SK-MEL-5 (cell line): ENCODE measurements at regions not wholly inside any gene's neighbourhood (a gene's known extent, or its start where the extent isn't known, plus 50 kb on each side); places are given as distances from the start of the nearest gene placed in this dataset.

Experiments used
- DNase-seq: peaks from one replicate; pipeline ENCODE4 v3.0.0-alpha.2; 2016; ENCODE audit warnings: low read depth, low spot score
- in situ Hi-C: cut with HindIII; loops from 2 replicates; pipeline ENCODE4 v1.10.0; 2016; ENCODE audit warnings: low sequenced_read_pairs, high pct_unique_total_duplicates, low pct_unique_long_range_greater_than_20kb

DNA sequence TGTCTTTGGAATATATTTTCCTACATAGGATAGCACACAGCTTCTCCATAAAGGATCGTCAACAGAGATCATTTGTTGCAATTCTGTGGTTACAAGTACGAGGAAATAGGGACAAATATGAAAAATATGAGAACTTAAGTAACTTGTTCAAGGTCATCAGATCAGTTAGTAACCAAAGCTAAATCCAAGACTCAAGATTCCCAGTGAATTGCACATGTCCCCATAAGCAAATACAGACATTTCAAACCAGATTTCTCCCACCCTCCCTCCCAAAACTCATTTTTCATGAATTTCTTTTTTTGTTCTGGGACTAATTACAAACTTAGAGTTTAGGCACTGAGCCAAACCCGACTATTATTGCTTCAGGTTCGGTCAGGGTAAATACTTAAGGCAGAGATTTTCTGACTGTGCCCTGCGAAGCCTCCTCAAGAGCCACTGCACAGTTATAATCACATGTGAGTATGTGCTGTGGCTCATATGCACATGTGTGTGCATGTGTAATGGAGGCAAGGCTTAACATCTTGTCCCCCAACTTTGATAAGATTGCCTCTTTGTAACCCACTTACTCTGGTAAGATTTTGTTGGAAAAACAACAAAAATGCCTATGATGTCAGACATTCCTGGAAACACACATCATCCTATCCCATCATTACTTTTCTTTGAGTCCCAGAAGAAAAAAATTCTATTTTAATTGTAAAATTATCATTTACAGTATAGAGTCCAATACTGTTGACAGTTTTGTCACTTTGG, 216.2 kb downstream of the CD83 start:
- DNase-seq, result no peak
- in situ Hi-C loops, result no loop called here

DNA sequence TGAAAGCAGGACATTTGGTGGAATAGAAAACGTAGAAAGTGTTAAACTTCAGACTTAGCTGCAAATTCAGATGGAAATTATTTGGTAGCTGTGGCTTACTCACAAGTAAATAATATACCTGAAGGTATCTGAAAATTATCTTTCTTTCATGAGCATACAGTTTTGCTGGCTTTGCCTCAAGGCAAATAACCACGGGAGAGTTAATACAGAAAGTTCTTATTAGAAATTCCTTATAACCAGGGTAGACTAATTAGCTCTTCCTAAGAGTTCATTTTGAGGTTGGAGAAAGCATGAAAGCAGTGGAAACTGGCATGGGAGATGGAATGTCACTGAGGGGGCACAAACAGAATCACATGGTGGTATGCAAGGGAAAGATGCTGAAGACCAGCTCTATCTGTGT, 217.5 kb downstream of the CD83 start:
- DNase-seq, result no peak
- in situ Hi-C loops, result no loop called here

DNA sequence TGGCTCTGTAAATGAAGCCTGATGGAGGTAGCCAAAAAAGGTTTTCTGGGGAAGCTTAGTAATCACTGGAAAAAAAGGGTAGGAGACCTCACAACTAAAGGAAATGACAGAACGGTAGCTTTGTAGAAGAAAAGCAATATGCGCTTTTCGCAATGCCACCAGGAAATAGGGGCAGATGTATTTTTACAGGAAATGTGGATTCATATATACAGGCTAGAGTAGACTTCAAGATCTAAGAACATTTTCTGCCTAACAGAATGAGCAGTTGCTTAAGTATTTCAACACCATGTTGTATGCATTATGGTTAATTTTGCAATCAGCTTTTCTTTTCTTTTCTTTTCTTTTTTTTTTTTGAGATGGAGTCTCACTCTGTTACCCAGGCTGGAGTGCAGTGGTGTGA, 219.6 kb downstream of the CD83 start:
- in situ Hi-C loops, result no loop called here
- no peak for DNase-seq

- in situ Hi-C loops, result no loop called here
These were observed 221.6 kb downstream of the CD83 start for GRCh38 chr6:14339172-14339571.

DNA sequence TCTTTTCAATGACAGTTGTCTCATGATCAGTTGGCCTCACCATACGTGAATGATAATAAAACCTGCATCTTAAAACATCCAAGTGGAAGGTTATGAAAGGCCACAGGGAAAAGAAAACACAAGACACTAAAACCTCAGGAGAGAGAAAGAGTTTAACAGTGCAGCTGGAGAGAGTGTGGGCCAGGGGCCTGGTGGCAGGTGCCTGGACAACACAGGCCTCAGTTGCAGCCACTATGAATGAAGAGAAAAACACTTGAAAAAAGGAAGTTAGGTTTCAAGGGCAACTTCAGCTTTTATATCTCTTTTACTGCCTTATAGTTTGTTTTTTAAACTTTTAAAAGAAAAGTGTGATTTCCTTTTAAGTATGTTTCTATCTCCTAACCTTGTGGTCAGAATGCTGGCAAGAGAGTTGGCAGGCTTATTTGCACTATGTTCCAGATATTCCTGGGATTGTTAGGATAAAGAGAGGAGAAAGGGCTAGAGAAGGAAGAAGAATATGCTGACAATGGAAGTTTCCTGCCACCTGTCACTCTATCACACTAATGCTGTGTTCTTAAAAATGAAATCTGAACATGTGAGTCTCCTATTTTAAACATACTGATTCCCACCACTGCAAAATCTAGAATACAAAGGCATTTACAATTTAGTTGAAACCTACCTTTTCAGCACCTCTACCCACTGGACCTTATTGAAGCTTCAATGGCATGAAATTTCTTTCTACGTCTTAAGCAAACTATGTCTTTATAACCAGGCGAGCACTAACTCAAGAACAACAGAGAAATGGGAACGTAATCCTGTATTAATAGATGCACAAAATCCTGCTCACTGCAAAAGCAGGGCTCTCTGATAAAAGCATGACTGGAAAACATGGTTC, 222.4 kb downstream of the CD83 start:
- no peak for DNase-seq
- in situ Hi-C loops, result no loop called here

More at GRCh38 chr6:14339172-14339571, 221.6 kb downstream of the CD83 start:
- DNase-seq, result no peak

DNA sequence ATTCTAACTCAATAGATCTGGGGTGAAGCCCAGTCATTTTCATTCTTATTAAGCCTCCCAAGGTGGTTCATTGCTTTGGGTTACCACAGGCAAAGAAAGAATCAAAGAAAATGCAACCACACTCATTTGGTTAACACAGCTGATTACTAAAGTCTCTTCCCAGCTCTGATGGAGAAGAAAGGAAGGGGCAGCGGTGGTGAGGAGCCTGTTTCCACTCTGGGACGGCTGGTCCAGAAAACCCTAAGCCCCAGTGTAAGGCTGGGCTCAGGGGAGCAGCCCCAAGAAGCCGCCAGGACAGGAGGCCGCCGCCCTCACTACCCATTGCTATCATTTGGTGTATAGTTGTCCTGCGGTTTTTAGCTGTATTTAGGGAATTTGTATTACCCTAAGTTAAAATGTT, 226.9 kb downstream of the CD83 start:
- in situ Hi-C loops, result no loop called here
- DNase-seq, result no peak

DNA sequence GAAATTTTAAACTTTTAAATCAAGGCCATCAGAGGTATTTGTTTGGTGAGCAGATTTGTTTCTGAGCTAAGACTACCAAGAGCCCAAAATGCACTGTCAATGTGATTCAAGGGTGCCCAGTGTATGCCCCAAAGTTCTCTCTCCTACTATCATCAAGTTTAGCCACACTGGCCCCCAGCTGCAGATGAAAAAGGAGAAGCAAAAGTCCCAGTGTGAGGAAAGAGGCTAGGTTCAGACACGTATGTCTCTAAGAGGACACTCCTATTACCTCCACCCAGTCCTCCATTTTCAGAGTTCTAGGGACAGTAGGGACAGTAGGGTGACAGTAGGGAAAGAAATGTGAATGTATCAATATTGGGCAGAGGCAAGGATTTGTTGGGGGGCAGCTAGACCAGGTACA, 230.8 kb downstream of the CD83 start:
- no peak for DNase-seq
- in situ Hi-C loops, result no loop called here

- in situ Hi-C loops, result no loop called here
- DNase-seq, result no peak
These were observed 231.9 kb downstream of the CD83 start for GRCh38 chr6:14349507-14349906.

DNA sequence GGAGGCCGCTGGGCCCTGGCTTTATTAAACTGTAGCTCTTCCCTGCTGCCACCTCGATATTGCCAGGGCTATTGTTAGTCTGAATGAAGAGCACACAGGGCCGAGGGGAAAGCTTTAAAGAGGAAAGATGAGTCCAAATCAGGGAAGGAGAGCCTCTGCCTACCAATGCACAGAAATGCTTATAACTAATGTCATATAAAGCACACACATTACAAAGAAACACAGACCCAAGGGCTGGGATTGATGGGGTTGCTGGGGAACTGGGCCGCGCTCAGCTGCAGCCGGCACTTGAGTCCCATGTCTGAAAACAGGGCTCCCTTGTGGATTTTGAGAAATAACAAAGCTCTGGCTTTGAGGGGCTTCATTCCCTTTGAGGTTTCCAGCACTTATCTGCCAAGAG, 232.6 kb downstream of the CD83 start:
- DNase-seq, result no peak
- in situ Hi-C loops, result no loop called here

- DNase-seq, result no peak
- in situ Hi-C loops, result no loop called here
These were observed 235.7 kb downstream of the CD83 start for GRCh38 chr6:14353281-14353680.

- in situ Hi-C loops, result no loop called here
- DNase-seq, result no peak
These were observed 236.2 kb downstream of the CD83 start for GRCh38 chr6:14353798-14354197.

- in situ Hi-C loops, result no loop called here
- no peak for DNase-seq
These were observed 237.5 kb downstream of the CD83 start for GRCh38 chr6:14354919-14355572.

DNA sequence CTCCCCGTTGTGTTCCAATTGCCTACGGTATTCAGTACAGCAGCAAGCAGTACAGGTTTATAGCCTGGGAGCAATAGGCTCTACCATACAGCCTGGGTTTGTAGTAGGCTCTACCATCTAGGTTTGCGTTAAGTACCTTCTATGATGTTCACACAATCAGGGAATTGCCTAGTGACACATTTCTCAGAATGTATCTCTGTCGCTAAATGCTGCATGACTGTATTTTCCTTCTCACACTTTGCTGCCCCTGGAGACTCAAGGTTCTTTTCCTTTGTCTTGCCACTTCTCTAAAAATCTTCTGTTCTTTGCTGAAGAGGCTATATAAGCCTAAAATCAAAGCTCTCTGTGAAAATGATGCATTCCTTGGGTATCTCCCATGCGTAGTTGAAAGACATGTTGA, 241.9 kb downstream of the CD83 start:
- in situ Hi-C loops, result no loop called here
- DNase-seq, result no peak

DNA sequence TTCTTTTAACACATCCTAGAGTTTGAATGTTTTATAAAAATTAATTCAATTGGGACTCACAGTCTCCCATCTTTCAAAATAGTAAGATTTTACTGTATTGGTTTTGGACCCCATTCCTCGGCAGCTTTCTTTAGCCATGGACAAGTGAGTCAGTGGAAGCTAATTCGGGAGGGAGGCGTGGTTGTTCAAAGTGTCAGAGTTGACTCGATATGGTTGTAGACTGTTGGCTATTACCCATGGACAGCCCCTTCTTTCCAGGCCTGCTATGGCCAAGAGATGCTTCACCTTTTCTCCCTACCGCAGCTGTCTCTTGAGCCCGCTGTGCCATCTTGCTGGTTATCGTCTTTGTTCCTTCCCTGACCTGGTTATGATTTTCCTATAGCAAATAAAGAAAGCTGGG, 243.0 kb downstream of the CD83 start:
- in situ Hi-C loops, result no loop called here
- no peak for DNase-seq

DNA sequence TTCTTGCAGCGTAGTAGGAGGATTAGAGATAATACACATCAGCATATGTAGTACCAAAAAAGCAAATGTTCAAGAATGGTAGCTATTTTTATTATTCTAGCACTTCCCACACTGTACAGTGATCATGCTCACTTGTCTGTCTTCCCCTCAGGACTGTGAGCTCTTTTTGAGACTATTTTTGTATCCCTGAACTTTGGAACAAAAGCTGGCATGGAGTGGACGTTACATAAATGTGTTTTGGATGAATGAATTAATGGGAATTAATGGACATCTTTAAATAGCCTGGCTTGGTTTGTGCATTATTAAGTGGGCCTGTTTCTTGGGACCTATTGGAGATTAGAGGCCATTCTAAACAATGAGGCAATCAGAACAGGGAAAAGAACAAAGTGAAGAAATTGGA, 243.7 kb downstream of the CD83 start:
- DNase-seq, result no peak
- in situ Hi-C loops, result no loop called here

DNA sequence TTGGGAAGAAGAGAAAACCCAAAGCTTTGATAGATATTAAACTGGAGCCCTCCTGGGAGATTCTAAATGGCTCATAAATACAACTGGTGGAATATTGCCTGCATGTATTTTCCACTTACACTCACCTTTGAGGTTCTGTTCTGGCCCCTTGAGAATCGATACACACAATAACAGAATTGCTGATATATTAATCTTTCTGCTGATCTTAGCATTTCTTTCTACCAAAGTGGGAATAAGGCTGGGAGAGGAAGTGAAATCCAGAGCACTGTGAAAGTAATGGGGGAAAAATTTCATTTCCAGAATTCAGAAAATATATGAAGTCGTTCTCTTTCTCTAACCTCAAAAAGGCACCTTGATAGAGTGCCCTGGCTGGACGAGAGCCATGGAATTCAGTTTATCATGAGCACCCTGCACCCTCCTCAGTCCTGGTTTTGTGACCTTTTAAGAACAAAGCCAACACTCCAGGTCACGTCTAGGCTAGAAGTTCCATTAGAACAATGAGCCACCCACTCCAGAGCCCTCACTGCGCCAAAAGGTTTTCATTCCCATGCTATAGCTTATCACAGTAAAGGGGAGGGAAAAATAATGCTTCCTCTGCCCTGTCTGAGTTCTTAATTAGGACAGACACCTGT, 244.5 kb downstream of the CD83 start:
- in situ Hi-C loops, result no loop called here

GRCh38 chr6:14364370-14364769, 246.8 kb downstream of the CD83 start:
- DNase-seq, result no peak
- in situ Hi-C loops, result no loop called here

More for the DNA sequence above, 244.5 kb downstream of the CD83 start:
- DNase-seq, result no peak

GRCh38 chr6:14365393-14365792, 247.8 kb downstream of the CD83 start:
- no peak for DNase-seq
- in situ Hi-C loops, result no loop called here
